Activated CD4-positive, alpha-beta T cell treated with anti-CD3 and anti-CD28 coated beads for 4 hours (primary cell): ENCODE measurements at regions not wholly inside any gene's neighbourhood (a gene's known extent, or its start where the extent isn't known, plus 50 kb on each side); places are given as distances from the start of the nearest gene placed in this dataset.

Source experiments
- DNase-seq, 2 donors: peaks; one replicate each; pipeline ENCODE4 v3.0.0-alpha.2; 2020

DNA sequence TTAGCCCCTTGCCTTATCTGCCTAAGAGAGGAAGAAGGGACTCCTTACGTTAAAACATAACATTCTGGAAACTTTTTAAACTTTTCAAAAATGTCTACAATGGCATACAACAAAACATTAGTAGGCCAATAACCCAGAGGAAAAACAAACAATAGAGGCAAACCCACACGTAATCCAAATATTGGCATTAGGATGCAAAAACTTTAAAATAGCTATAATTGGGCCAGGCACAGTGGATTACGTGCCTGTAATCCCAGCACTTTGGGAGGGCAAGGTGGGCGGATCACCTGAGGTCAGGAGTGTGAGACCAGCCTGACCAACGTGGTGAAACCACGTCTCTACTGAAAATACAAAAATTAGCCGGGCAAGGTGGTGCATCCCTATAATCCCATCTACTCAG, 134.9 kb downstream of the AQP9 start:
- DNase-seq: no peak

DNA sequence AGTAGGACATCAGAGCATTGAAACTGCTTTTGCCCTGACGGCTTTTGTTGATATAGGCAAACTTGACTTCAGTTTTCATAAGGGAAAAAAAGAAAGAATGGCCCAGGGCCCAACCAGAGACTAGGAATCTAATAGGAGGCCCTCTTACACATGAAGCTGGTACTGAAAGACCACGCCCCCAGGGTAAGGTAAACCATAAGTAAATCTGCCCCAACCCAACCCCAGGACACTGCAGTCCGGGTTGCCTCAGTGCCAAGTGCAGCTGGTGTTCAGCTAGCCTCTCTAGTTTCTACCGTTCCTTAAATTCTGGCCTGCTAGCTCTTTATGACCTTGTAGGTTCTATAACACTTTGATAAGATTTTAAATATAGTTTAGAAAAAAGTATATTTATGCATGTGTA, 136.7 kb downstream of the AQP9 start:
- no peak for DNase-seq

DNA sequence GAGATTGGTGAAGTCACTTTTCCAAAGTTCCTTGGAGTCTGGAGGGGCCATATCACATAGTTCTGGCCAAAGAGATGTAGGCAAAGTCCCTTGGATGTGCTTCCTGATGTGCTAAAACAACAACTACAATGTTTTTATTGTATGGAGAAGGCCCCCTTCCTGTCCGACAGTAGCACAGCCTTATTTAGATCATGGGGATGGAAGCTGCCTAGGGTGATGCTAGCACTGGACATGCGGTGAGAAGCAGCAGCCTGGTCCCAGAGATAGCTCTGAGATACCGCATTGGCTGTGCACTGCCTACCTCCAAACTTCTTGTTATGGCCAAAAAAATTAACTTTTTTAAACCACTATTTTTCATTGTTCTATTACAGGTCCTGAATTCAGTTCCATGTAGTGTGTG, 137.6 kb downstream of the AQP9 start:
- DNase-seq: no peak

DNA sequence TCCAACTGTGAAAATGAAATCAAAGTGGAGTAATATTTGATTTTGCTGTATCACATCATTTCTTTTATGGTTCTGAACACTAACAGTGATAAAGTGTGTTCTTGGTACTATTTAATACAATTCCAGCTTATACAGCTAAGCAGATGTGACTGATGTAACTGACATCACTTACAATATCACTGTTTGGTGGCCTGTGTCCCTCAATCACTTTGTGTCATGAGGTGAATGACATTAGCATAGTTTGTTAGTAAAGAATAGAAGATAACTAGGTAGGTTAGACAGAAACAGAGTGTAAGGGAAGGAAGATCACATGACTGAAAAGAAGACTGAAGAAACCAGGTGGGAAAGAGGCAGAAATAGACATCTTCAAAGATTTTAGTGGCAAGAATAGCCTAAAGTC, 138.7 kb downstream of the AQP9 start:
- DNase-seq: no peak

DNA sequence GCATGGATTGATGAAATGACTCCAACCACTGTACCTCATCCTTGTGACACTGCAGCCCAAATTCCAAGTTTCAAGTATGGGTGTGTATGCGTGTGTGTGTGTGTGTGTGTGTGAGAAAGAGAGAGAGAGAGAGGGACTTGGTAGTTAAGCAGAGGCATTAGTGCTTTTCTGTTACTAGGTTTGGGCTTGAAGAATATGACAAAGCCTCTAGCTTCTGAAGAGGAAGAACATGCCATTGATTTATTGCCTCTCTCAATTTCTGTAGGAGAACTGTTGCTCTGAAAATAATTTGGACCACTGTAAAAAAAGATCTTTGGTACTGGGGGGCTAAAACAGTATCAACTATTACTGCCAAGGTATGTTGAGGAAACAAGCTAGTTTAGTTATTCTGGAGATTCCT, 139.2 kb downstream of the AQP9 start:
- no peak for DNase-seq

DNA sequence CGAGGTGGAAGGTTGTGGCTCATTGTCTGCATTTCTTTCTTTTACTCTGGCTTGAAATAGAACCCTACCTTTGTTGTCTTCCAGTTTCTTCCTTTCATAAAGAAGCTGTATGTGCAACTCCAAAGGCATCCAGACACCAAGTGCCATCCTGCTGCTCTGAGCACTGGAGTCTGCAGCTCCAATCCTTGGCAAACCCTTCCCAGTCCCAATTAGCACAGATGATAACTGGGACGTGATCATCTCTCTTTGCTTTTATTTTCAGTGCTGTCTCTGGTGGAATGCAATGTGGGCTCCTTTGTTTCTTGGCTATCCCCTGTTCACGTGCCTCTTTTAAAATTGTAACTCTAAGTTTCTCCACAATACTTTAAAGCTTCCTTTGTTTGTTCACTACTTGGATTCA, 140.9 kb downstream of the AQP9 start:
- DNase-seq: no peak

DNA sequence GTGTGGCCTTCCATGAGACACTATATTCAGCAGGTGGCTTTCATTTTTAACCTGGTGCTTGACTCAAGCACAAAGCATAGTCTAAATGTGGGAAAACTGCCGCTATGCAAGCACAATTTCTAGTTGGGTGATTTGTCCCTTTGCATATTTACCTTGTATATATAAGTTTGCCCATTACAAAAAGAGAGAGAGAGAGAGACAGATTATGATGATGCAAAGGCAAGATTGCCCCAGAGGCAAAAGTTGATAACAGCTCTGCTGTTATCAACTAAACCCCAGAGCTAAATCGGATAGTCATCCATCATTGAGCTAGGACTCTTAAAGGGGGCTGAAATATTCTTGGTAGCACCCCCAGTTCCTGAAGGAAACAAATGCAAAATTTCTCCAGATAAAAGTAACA, 141.5 kb downstream of the AQP9 start:
- no peak for DNase-seq

DNA sequence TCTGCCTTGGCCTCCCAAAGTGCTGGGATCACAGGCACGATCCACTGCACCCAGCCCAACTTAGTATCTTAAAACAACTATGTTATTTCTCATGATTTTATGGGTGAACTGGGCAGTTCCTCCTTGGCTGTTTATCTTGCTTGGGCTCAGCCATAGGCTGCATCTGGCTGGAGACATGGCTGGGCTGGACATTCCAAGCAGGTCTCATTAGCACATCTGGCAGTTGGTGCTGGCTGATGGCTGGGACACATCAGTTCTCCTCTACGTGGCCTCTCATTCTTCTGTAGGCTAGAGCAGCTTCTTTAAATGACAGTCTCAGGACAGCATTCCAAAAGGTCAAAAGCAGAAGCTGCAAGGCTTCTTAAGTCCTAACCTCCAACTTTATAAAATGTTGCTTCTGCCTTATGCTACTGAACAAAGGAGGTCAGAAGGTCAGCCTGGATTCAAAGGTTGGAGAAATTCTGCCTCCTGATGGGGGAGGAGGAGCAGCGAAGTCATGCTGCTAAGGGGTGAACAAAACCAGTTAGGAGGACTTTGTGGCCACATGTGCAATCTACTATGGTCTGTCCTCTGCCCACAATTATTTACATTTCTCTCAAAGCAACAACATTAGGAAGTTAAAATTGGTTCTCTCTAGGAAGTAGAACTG, 144.0 kb downstream of the AQP9 start:
- DNase-seq: no peak

DNA sequence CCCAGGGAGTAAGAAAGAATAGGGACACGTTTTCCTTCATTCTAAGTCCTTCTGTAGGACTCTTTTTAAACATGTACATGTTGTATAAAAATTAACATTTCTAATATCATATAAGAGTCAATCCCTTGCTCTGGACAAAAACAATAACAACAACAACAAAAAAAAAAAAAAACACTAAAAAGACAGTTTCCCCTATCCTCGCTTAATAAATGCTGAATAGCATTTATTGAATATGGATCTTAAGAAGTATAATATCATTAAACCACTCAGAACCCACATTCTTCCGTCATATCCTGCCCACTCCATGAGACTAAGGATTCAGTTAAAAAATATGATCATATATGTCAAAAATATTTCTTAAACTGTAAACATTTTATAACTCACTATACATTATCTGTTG, 145.1 kb downstream of the AQP9 start:
- no peak for DNase-seq

DNA sequence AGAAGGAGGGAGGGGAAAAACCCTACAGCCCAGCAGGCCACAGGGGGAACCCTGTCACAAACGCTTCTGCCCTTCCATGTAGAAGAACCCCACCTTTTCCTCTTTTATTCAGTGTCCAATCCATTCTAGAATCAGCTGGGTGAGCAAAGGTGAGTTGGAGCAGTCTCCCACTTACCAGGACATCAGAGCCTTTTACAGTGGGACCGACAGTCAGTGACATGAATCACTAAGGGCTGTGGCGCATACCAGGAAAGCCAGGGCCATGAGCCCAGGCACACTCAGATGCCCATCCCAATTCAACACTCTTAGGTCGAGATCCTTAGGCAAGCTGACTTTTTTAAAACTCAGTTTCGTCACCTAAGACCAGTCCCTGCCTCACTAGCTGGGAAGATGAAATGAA, 146.1 kb downstream of the AQP9 start:
- no peak for DNase-seq

DNA sequence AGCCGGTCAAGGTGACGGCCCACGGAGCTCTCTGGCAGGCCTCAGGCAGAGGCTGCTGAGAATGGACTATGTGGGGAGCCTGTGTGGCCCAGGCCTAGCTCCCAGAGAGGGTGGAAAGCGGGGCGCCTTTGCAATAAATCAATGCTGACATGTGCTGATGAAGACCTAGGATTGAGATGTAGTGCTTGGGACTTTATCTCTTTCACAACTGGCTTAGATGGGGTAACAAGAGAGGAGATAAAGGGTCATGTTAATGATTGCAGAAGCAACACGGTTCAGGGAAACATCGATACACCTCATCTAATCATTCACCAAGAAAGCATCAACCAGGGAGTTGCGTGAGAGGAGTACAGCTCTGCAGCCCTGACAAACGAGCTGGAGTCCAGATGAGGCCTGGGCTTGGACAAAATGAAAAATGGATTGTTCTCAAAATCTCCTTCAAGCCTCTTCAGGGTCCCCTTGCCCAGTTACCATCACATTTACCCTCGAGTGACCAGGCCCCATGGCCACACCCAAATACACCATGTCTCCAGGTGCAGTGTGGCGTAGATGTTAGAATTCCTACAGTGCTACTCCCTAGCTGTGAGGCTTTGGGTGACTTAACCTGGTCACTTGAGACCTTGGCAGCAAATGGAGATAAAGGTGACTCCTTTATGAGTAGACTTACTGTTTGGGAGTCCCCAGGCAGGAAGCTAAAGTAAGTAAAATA, 146.4 kb upstream of the LIPC start:
- no peak for DNase-seq

DNA sequence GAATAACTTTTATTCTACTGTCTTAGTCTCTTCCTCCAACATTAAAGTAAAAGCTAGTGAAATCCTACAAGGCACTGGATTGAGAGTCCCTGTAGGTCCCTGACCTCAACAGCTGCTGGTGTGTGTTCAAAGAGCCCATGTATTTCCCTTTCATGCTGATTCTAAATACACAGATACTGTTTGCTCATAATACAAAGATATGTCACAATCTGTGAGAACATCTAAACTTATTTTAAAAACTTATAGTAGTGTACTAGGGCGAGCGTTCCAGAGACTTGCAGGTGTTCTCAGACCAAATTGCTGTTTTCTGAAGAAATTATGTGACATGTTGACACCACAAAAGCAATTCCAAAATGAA, 145.9 kb upstream of the LIPC start:
- DNase-seq: no peak

DNA sequence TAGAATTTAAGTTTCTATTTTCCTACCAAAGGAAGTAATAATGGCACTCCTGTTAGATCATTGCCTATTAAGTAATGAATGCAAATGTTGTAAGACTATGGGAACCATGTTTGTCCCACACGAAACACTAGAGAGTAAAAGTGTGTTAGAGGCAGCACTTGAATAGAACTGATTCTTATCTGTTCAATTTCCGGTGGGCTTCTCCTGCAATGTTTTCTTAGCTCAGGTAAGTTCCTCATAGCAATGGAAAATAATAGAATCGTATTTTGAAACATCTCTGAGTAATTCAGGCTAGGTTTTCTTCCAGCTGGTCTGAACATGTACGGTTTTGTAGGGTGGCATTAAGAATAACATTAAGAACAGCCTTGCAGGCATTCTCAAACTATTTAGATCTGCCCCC, 145.3 kb upstream of the LIPC start:
- DNase-seq: no peak

DNA sequence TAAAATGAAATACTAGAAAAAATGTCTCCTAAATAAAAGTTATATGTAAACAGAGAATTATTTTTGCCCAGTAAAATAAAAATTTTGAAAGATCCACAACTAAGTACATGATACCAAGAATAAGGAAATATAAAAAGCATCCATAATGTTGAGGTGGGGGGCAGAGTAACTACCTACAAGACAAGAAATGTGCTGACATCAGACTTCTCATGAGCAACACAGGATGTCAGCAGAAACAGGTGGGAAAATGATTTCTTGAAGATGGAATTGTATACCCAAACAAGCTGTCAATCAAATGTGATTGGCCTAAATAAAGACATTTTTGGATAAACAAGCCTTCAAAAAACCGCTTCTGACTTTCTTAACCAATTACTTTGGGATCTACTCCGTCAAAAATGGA, 143.9 kb upstream of the LIPC start:
- no peak for DNase-seq

DNA sequence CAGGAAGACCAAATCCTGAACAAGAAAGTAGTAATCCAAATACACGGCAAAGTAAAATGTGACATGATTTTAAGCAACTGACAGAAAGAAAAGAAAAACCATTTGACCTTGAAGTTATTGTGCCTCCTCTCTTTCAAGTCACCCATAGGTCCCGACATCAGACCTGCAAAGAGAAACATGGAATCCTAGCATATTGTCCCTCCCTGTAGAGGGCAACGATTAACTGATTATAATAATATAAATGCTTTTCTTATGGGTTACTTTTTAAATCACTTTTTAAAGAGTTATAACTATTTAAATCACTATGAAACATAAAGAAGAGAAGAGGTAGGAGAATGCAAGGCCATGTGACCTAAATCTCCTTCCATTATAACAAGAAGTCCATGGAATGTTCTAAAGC, 143.2 kb upstream of the LIPC start:
- no peak for DNase-seq

DNA sequence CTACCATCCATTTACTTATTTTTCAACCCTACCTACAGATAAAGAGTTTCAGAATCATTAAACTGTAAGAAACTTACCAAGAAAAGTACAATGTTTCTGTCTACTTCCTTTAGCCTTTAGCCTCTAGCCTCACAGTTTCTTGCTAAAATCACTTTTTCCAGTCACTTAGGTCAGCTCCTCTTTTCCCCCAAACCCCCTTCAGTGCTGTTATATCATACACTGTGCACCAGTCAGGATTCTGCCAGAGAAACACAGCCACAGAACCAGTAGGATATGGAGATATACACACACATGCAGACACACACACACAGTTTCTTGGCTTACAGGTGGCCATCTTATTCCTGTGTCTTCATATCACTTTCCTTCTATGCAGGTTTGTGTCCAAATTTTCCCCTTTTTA, 139.9 kb upstream of the LIPC start:
- DNase-seq: no peak

DNA sequence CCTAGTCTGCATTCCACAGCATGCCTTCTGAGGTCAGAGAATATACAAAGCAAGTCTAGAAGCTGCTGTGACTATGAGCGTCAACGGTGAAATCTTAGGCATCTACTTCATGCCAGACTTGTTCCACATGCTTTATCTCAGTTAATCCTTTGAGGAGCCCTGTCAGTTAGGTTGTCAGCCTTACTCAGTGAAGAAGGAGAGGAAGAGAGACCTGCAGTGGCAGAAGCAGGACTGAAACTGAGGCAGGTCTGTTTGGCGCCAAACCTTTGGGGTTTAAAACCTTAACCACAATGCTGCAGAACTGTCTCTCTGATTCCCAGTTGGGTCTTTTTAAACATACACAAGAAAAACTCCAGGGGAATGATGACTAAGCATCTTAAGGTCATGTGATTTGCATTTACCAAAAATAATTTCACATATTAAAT, 139.0 kb upstream of the LIPC start:
- no peak for DNase-seq

DNA sequence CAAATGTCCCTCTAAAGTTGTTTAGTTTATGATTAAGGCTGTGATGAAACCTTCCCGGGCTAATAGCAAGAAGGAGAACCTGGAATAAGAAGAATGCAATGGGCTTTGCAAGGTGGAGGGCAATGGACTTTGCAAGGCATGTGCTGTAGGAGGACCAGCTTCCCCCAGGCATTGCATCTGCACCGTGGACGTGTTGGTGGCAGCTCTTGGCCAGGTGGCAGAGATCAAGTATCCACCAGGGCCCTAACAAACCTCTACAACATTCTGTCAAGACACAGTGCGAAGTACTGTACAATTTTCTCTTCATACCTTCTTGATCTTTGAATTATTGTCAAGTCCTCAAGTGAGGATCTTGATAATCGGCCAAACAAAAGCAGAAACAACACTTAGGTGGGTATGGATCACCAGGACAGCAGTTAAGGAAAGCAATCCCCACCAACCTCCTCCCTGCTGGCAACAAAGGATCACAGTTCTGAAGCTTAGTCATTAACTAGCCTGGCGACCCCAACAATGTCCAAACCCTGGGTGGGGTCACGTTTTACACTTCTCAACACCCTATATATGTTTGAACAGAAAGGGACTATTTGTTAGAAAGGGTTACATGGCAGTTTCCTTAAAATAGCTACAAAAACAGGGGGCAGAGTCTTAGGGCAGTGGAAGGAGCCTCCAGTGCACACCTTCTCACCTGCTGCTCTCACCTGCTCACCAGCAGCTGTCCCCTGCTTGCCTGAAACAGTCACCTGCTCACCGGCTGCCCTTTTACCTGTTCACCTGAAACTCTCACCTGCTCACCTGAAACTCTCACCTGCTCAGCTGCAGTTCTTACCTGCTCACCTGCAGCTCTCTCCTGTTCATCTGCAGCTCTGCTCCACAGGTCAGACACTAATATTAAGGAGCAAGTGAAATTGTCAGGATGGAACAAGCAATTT, 137.9 kb upstream of the LIPC start:
- no peak for DNase-seq

DNA sequence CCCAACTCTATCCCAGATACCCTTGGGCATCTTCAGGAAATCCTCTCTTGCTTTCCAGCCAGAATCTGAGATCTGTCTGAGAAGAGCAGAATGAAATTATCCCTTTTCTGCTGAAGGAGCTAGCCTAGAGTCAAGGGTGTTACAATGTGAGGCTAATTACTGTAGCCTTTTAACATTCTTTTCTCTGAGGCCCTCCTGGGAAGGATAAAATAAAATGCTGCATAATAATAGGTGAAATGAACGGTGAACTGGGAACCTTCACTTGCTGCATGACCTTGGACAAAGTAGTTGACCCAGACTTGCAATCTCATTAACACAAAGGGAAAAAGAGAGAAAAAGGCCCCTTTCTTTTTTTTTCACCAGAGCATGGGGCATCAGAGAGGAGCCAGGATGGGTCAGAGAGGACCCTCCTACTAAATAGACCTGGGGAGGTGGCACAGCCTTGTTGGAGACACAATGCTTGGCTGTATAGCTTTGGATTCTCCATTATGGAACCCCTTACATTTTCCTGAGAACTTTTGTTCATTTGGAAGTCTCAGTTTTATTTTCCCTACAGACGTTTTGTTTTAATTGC, 137.0 kb upstream of the LIPC start:
- no peak for DNase-seq

DNA sequence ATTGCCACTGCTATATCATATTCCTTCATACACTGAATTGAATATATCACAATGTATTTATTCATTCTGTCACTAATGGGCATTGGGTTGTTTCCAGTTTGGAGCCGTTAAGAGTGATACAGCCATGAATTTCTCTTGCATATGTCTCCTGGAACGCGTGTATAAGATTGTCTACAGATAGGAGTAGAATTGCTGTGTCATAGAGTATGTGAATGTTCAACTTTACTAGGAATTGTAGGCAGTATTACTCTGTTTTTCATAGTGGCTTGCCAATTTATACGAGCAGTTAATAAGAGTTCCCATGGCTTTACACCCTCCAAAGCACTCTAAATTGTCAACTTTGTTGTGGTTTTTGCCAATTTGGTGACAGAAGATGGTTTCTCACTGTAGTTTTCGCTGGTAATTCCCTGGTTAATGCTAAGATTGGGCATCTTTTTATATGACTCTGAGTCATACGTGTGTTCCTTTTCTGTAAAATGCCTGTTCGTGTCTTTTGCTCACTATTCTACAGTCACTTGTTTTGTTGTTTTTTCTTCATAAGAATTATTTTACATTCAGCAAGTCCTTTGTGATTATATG, 136.1 kb upstream of the LIPC start:
- DNase-seq: no peak

DNA sequence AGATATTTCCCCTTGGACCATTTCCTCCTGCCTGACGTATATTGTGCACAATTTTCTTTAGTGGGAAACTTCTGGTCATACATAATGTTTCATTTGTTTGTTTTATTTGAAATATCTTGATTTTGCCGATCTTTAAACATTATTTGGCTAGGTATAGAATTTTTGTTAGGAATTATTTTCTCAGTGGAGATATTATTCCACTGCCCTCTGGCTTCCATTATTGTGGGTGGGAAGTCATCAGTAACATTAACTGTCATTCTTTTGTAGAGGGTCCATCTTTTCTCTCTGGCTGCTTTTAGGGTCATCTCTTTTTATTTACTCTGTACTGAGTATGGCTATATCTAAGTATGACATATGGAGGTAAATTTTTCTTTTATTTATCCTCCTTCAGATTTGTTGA, 135.5 kb upstream of the LIPC start:
- no peak for DNase-seq

DNA sequence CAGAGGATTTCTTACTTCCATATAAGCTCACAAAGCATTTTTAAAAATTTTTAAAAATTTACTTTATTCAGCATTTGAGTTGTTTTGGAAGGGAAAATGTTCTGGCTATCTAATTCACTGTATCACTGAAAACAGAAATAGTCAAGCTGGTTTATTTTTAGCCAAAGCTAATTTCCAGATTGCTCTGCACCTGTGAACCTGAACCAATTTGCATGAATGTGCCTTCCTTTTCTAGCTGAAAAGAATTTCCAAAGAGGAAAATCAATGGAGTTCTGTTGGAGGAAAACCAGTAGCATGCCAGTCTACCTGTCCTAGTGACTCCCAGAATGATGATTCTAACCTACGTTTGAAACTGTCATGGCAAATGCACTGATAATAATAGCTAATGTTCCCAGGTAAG, 134.2 kb upstream of the LIPC start:
- no peak for DNase-seq
